ENCODE measurements at regions not wholly inside any gene's neighbourhood (a gene's known extent, or its start where the extent isn't known, plus 50 kb on each side); places are given as distances from the start of the nearest gene placed in this dataset.

GRCh38 chr2:7719876-7720275 lies 802.7 kb downstream of the RNF144A start:
- 79 to 85% methylated on average over 2 of the region's 2 CpGs for WGBS, 2 experiments (ENCODE audit: insufficient coverage in 1 of 2, insufficient read length in 1 of 2)
- H3K4me3 Mint-ChIP-seq = no peak overlapping the region

GRCh38 chr2:7721413-7721995 lies 804.3 kb downstream of the RNF144A start:
- no peak for TF ChIP-seq CTCF (conservative IDR thresholded peaks at IDR 0.05)
- Histone ChIP-seq H3K4me3 (ENCODE audit: low read length) (no peak overlapping the region), H3K4me1 (ENCODE audit: control insufficient read depth, insufficient read depth, low read length) (peaks cover 2% of the 10 kb centered on the region), H3K9ac (ENCODE audit: extremely low read depth, low read length, poor library complexity, severe bottlenecking) (no peak overlapping the region), H3K36me3 (ENCODE audit: control insufficient read depth, insufficient read depth, low read length) (no peaks in the 10 kb centered on the region), H3K27ac (ENCODE audit: low read depth, low read length) (no peak overlapping the region), H3K9me3 (ENCODE audit: control insufficient read depth, low read length) (no peaks in the 10 kb centered on the region), H3K27me3 (ENCODE audit: control insufficient read depth, insufficient read depth, low read length, poor library complexity, severe bottlenecking) (peaks cover 62% of the 10 kb centered on the region)
- no peak for DNase-seq
- H3K27me3 Mint-ChIP-seq (ENCODE audit: insufficient read depth) = peaks cover 60% of the 10 kb centered on the region
- no peak overlapping the region for H3K27ac Mint-ChIP-seq
- 88 to 95% methylated on average over 8 to 10 of the region's 10 CpGs for WGBS, 2 experiments (ENCODE audit: insufficient coverage in 1 of 2, insufficient read length in 1 of 2)
- H3K9me3 Mint-ChIP-seq = no peaks in the 10 kb centered on the region
- H3K4me3 Mint-ChIP-seq = no peak overlapping the region
- peaks cover 27% of the 10 kb centered on the region for H3K4me1 Mint-ChIP-seq
- H3K36me3 Mint-ChIP-seq (ENCODE audit: low read depth) = no peaks in the 10 kb centered on the region

More at GRCh38 chr2:7719876-7720275, 802.7 kb downstream of the RNF144A start:
- peaks cover 2% of the 10 kb centered on the region for H3K4me1 ChIP-seq (ENCODE audit: control insufficient read depth, insufficient read depth, low read length)
- no peak overlapping the region for H3K27ac ChIP-seq (ENCODE audit: low read depth, low read length)
- H3K4me3 ChIP-seq (ENCODE audit: low read length) = no peak overlapping the region
- no peak for TF ChIP-seq CTCF (conservative IDR thresholded peaks at IDR 0.05)
- Mint-ChIP-seq H3K27me3 (ENCODE audit: insufficient read depth) (peaks cover 58% of the 10 kb centered on the region), H3K9me3 (no peaks in the 10 kb centered on the region), H3K27ac (no peak overlapping the region), H3K4me1 (peaks cover 16% of the 10 kb centered on the region), H3K36me3 (ENCODE audit: low read depth) (no peaks in the 10 kb centered on the region)
- no peaks in the 10 kb centered on the region for H3K36me3 ChIP-seq (ENCODE audit: control insufficient read depth, insufficient read depth, low read length)
- H3K9ac ChIP-seq (ENCODE audit: extremely low read depth, low read length, poor library complexity, severe bottlenecking) = no peak overlapping the region
- peaks cover 55% of the 10 kb centered on the region for H3K27me3 ChIP-seq (ENCODE audit: control insufficient read depth, insufficient read depth, low read length, poor library complexity, severe bottlenecking)
- DNase-seq = no peak
- no peaks in the 10 kb centered on the region for H3K9me3 ChIP-seq (ENCODE audit: control insufficient read depth, low read length)

- no peak overlapping the region for H3K4me3 ChIP-seq (ENCODE audit: low read length)
- Mint-ChIP-seq H3K4me3 (no peak overlapping the region), H3K27ac (no peak overlapping the region), H3K4me1 (peaks cover 27% of the 10 kb centered on the region), H3K9me3 (no peaks in the 10 kb centered on the region), H3K27me3 (ENCODE audit: insufficient read depth) (peaks cover 67% of the 10 kb centered on the region), H3K36me3 (ENCODE audit: low read depth) (no peaks in the 10 kb centered on the region)
- H3K9ac ChIP-seq (ENCODE audit: extremely low read depth, low read length, poor library complexity, severe bottlenecking) = no peak overlapping the region
- no peaks in the 10 kb centered on the region for H3K36me3 ChIP-seq (ENCODE audit: control insufficient read depth, insufficient read depth, low read length)
- peaks cover 2% of the 10 kb centered on the region for H3K4me1 ChIP-seq (ENCODE audit: control insufficient read depth, insufficient read depth, low read length)
- H3K9me3 ChIP-seq (ENCODE audit: control insufficient read depth, low read length) = no peaks in the 10 kb centered on the region
- DNase-seq = no peak
- WGBS, 2 experiments (ENCODE audit: insufficient coverage in 1 of 2, insufficient read length in 1 of 2) = 94 to 95% methylated on average over 12 to 13 of the region's 13 CpGs
- peaks cover 70% of the 10 kb centered on the region for H3K27me3 ChIP-seq (ENCODE audit: control insufficient read depth, insufficient read depth, low read length, poor library complexity, severe bottlenecking)
- no peak overlapping the region for H3K27ac ChIP-seq (ENCODE audit: low read depth, low read length)
- TF ChIP-seq CTCF (conservative IDR thresholded peaks at IDR 0.05) = no peak
These were observed 805.1 kb downstream of the RNF144A start for GRCh38 chr2:7722212-7722910.

Data from endodermal cell (in vitro differentiated cells).